Hepatocyte (in vitro differentiated cells): ENCODE measurements at regions not wholly inside any gene's neighbourhood (a gene's known extent, or its start where the extent isn't known, plus 50 kb on each side); places are given as distances from the start of the nearest gene placed in this dataset.
"Not testable (repeated sequence)": the region's sequence is repeated elsewhere in the genome, so short reads cannot be mapped to it uniquely, and the experiment has no call there.

ENCODE experiments used
- DNase-seq: peaks from one replicate; pipeline ENCODE4 v3.0.0-alpha.2; 2016; ENCODE audit warnings: low spot score
- H2AFZ ChIP-seq: fragments of 200-600 bp; sonication (generic); 2 replicates; pipeline ENCODE4 v1.6.0; 2016; ENCODE audit warnings: antibody characterized with exemption, mild to moderate bottlenecking
- H3K27ac ChIP-seq: fragments of 200-600 bp; sonication (generic); 2 replicates; pipeline ENCODE4 v1.5.1; 2016; ENCODE audit warnings: mild to moderate bottlenecking
- H3K27me3 ChIP-seq: fragments of 200-600 bp; sonication (generic); 2 replicates; pipeline ENCODE4 v1.6.1; 2016
- H3K36me3 ChIP-seq: fragments of 200-600 bp; sonication (generic); replicated peaks from 2 replicates; pipeline ENCODE4 v1.5.1; 2016; ENCODE audit warnings: low read depth; ENCODE audit not compliant: insufficient read depth
- H3K4me1 ChIP-seq: fragments of 200-600 bp; sonication (generic); 2 replicates; pipeline ENCODE4 v1.5.1; 2016; ENCODE audit warnings: mild to moderate bottlenecking, moderate library complexity; ENCODE audit not compliant: insufficient read depth
- H3K4me2 ChIP-seq: fragments of 200-600 bp; sonication (generic); 2 replicates; pipeline ENCODE4 v1.6.0; 2016
- H3K4me3 ChIP-seq: fragments of 200-600 bp; sonication (generic); 2 replicates; pipeline ENCODE4 v1.5.1; 2016; ENCODE audit warnings: mild to moderate bottlenecking
- H3K79me2 ChIP-seq: fragments of 200-600 bp; sonication (generic); 2 replicates; pipeline ENCODE4 v1.6.0; 2017; ENCODE audit warnings: mild to moderate bottlenecking
- H3K9me2 ChIP-seq: fragments of 200-600 bp; sonication (generic); replicated peaks from 2 replicates; pipeline ENCODE4 v1.6.0; 2017; ENCODE audit warnings: mild to moderate bottlenecking; ENCODE audit not compliant: insufficient read depth
- H3K9me3 ChIP-seq: fragments of 200-600 bp; sonication (generic); 2 replicates; pipeline ENCODE4 v1.5.1; 2016; ENCODE audit warnings: low read depth, mild to moderate bottlenecking
- H4K20me1 ChIP-seq: fragments of 200-600 bp; sonication (generic); 2 replicates; pipeline ENCODE4 v1.6.0; 2016; ENCODE audit warnings: mild to moderate bottlenecking; ENCODE audit not compliant: insufficient read depth, poor library complexity, severe bottlenecking
- EZH2 ChIP-seq: fragments of 200-600 bp; sonication (generic); IDR thresholded peaks from 2 replicates; pipeline ENCODE4 v1.6.1; 2016; ENCODE audit warnings: antibody characterized with exemption, mild to moderate bottlenecking, borderline replicate concordance
- EZH2phosphoT487 ChIP-seq: fragments of 200-600 bp; sonication (generic); IDR thresholded peaks from one replicate; pipeline ENCODE4 v1.6.1; 2018; ENCODE audit warnings: antibody characterized with exemption, mild to moderate bottlenecking, low read depth, moderate library complexity; ENCODE audit not compliant: unreplicated experiment, severe bottlenecking
- WGBS: methylation state at CpG from one replicate; pipeline ENCODE4 v1.1.6; 2016; ENCODE audit warnings: low lambda C conversion rate; ENCODE audit errors: missing lambda C conversion rate; 5-methylcytosine and 5-hydroxymethylcytosine counted together
- TF ChIP-seq, protein P1 (sequence below): fragments of 200-600 bp; sonication (generic); IDR thresholded peaks from 2 replicates; pipeline ENCODE4 v1.5.1; 2016; ENCODE audit warnings: antibody characterized with exemption, mild to moderate bottlenecking; ENCODE audit not compliant: poor library complexity

DNA sequence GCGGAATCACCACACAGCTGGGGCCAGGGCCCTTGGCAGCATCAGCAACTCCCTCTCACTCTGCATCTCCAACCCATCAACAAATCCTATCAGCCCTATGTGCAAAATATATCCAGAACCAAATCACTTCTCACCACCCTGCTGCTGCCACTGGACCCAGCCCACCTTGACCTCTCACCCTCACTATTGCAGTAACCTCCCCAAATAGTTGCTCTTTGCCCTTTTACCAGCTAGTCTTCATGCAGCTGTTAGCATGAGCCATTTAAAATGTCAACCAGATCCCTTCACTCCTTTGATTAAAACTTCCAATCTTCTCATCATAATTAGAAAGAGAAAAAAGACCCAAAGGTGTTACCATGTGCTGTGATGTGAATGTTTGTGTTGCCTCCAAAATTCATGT lies 155.7 kb upstream of the IRF2BP2 start:
- H3K9me2 ChIP-seq: no peaks in the 10 kb centered on the region
- TF ChIP-seq EZH2: no peak
- H3K4me1 ChIP-seq: peaks cover 17% of the 10 kb centered on the region
- no peaks in the 10 kb centered on the region for H3K9me3 ChIP-seq
- H3K4me3 ChIP-seq: no peak overlapping the region
- H3K27ac ChIP-seq: no peak overlapping the region
- no peaks in the 10 kb centered on the region for H4K20me1 ChIP-seq
- 100% methylated on average over 1 of the region's 1 CpG for WGBS
- no peaks in the 10 kb centered on the region for H3K27me3 ChIP-seq
- no peaks in the 10 kb centered on the region for H3K79me2 ChIP-seq
- H3K4me2 ChIP-seq: no peak overlapping the region
- no peak for DNase-seq
- no peak overlapping the region for H2AFZ ChIP-seq
- H3K36me3 ChIP-seq: no peaks in the 10 kb centered on the region

DNA sequence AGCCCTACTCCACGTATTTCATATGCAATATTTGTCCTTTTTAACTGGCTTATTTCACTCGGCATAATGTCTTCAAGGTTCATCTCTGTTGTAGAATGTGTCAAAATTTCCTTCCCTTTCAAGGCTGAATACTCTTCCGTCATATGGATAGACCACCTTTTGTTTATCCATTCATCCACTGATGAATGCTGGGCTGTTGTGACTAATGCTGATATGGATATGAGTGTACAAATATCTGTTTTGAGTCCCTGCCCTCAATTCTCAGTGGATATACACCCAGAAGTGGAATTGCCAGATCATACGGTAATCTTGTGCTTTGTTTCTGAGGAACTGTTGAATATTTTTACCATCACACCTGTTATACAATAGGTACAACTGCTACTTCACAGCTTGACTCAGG lies 155.2 kb upstream of the IRF2BP2 start:
- no peaks in the 10 kb centered on the region for H3K27me3 ChIP-seq
- H3K9me3 ChIP-seq: no peaks in the 10 kb centered on the region
- H3K4me3 ChIP-seq: no peak overlapping the region
- no peak overlapping the region for H3K27ac ChIP-seq
- H4K20me1 ChIP-seq: no peaks in the 10 kb centered on the region
- H3K36me3 ChIP-seq: no peaks in the 10 kb centered on the region
- 82% methylated on average over 4 of the region's 4 CpGs for WGBS
- H3K4me1 ChIP-seq: peaks cover 12% of the 10 kb centered on the region
- H3K79me2 ChIP-seq: no peaks in the 10 kb centered on the region
- H2AFZ ChIP-seq: no peak overlapping the region
- no peaks in the 10 kb centered on the region for H3K9me2 ChIP-seq
- no peak for DNase-seq
- H3K4me2 ChIP-seq: no peak overlapping the region
- no peak for TF ChIP-seq EZH2phosphoT487

GRCh38 chr1:234763910-234764309 lies 153.9 kb upstream of the IRF2BP2 start:
- Histone ChIP-seq H3K9me2 (no peaks in the 10 kb centered on the region), H4K20me1 (no peaks in the 10 kb centered on the region), H3K9me3 (no peaks in the 10 kb centered on the region), H2AFZ (no peak overlapping the region), H3K36me3 (no peaks in the 10 kb centered on the region), H3K27ac (no peak overlapping the region), H3K4me1 (peaks cover 8% of the 10 kb centered on the region), H3K4me2 (no peak overlapping the region), H3K4me3 (no peak overlapping the region), H3K79me2 (no peaks in the 10 kb centered on the region), H3K27me3 (no peaks in the 10 kb centered on the region)
- TF ChIP-seq EZH2phosphoT487: no peak
- TF ChIP-seq EZH2: no peak
- TF ChIP-seq, protein P1, sequence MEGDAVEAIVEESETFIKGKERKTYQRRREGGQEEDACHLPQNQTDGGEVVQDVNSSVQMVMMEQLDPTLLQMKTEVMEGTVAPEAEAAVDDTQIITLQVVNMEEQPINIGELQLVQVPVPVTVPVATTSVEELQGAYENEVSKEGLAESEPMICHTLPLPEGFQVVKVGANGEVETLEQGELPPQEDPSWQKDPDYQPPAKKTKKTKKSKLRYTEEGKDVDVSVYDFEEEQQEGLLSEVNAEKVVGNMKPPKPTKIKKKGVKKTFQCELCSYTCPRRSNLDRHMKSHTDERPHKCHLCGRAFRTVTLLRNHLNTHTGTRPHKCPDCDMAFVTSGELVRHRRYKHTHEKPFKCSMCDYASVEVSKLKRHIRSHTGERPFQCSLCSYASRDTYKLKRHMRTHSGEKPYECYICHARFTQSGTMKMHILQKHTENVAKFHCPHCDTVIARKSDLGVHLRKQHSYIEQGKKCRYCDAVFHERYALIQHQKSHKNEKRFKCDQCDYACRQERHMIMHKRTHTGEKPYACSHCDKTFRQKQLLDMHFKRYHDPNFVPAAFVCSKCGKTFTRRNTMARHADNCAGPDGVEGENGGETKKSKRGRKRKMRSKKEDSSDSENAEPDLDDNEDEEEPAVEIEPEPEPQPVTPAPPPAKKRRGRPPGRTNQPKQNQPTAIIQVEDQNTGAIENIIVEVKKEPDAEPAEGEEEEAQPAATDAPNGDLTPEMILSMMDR: no peak
- 91% methylated on average over 8 of the region's 8 CpGs for WGBS
- DNase-seq: no peak

GRCh38 chr1:234763367-234763766 lies 153.4 kb upstream of the IRF2BP2 start:
- H3K4me2 ChIP-seq: no peak overlapping the region
- H3K9me3 ChIP-seq: no peaks in the 10 kb centered on the region
- H3K27ac ChIP-seq: no peak overlapping the region
- no peak overlapping the region for H2AFZ ChIP-seq
- no peaks in the 10 kb centered on the region for H3K27me3 ChIP-seq
- peaks cover 3% of the 10 kb centered on the region for H3K4me1 ChIP-seq
- no peaks in the 10 kb centered on the region for H4K20me1 ChIP-seq
- no peaks in the 10 kb centered on the region for H3K9me2 ChIP-seq
- no peak for DNase-seq
- no peaks in the 10 kb centered on the region for H3K79me2 ChIP-seq
- no peak overlapping the region for H3K4me3 ChIP-seq
- no peaks in the 10 kb centered on the region for H3K36me3 ChIP-seq
- 80% methylated on average over 5 of the region's 5 CpGs for WGBS
- no peak for TF ChIP-seq EZH2
- no peak for TF ChIP-seq EZH2phosphoT487
- TF ChIP-seq, protein P1: no peak

DNA sequence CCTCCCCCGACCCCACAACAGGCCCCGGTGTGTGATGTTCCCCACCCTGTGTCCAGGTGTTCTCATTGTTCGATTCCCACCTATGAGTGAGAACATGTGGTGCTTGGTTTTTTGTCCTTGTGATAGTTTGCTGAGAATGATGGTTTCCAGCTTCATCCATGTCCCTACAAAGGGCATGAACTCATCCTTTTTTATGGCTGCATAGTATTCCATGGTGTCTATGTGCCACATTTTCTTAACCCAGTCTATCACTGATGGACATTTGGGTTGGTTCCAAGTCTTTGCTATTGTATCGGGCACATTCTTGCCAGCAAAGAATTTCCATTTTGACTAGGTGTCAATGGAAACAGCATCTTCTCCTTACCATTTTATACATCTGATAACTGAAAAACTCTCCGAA lies 152.1 kb upstream of the IRF2BP2 start:
- 93% methylated on average over 5 of the region's 5 CpGs for WGBS
- H3K79me2 ChIP-seq, H3K9me2 ChIP-seq: not testable (repeated sequence)

More for the DNA sequence above, 152.1 kb upstream of the IRF2BP2 start:
- H4K20me1 ChIP-seq, H3K36me3 ChIP-seq, H3K4me1 ChIP-seq, DNase-seq, H3K27me3 ChIP-seq, H3K9me3 ChIP-seq, H2AFZ ChIP-seq, H3K4me2 ChIP-seq, H3K4me3 ChIP-seq, H3K27ac ChIP-seq: not testable (repeated sequence)
